Loucy (cell line): ENCODE measurements at regions not wholly inside any gene's neighbourhood (a gene's known extent, or its start where the extent isn't known, plus 50 kb on each side); places are given as distances from the start of the nearest gene placed in this dataset.

Experiments used
- H2AFZ ChIP-seq: fragments of 200-600 bp; sonication (generic); 2 replicates; pipeline ENCODE4 v1.6.0; 2016; ENCODE audit warnings: antibody characterized with exemption, mild to moderate bottlenecking, low read length, moderate library complexity
- H3F3A ChIP-seq: fragments of 200-600 bp; 2 replicates; pipeline ENCODE4 v1.6.0; 2016; ENCODE audit warnings: antibody characterized with exemption, low read depth, mild to moderate bottlenecking
- H3K27me3 ChIP-seq: fragments of 200-600 bp; sonication (generic); 2 replicates; pipeline ENCODE4 v1.6.1; 2014; ENCODE audit warnings: low read length, mild to moderate bottlenecking; ENCODE audit not compliant: insufficient read depth, poor library complexity, severe bottlenecking
- H3K36me3 ChIP-seq: fragments of 200-600 bp; sonication (generic); 2 replicates; pipeline ENCODE4 v1.6.1; 2016; ENCODE audit warnings: low read length; ENCODE audit not compliant: insufficient read depth
- H3K4me1 ChIP-seq: fragments of 200-600 bp; sonication (generic); 2 replicates; pipeline ENCODE4 v1.5.1; 2014; ENCODE audit warnings: low read length, mild to moderate bottlenecking; ENCODE audit not compliant: insufficient read depth, poor library complexity, severe bottlenecking
- H3K4me2 ChIP-seq: fragments of 200-600 bp; sonication (generic); 2 replicates; pipeline ENCODE4 v1.6.0; 2014; ENCODE audit warnings: antibody characterized with exemption, low read length, low read depth, mild to moderate bottlenecking; ENCODE audit not compliant: poor library complexity, severe bottlenecking
- H3K4me3 ChIP-seq: fragments of 200-600 bp; sonication (generic); 2 replicates; pipeline ENCODE4 v1.5.1; 2014; ENCODE audit warnings: low read length, mild to moderate bottlenecking, mixed read lengths; ENCODE audit not compliant: poor library complexity, severe bottlenecking
- H3K79me2 ChIP-seq: fragments of 200-600 bp; sonication (generic); 2 replicates; pipeline ENCODE4 v1.6.1; 2014; ENCODE audit warnings: low read length; ENCODE audit not compliant: insufficient read depth
- H3K9ac ChIP-seq: fragments of 200-600 bp; sonication (generic); 2 replicates; pipeline ENCODE4 v1.6.0; 2014; ENCODE audit warnings: mild to moderate bottlenecking, low read depth, low read length, moderate library complexity; ENCODE audit not compliant: poor library complexity, severe bottlenecking
- H3K9me2 ChIP-seq: fragments of 200-600 bp; sonication (generic); replicated peaks from 2 replicates; pipeline ENCODE4 v1.6.1; 2016; ENCODE audit warnings: low read depth, low read length, mixed read lengths
- H3K9me3 ChIP-seq: fragments of 200-600 bp; sonication (generic); 2 replicates; pipeline ENCODE4 v1.6.1; 2014; ENCODE audit warnings: mild to moderate bottlenecking, antibody characterized with exemption, low read length, low read depth; ENCODE audit not compliant: insufficient read depth
- H4K20me1 ChIP-seq: fragments of 200-600 bp; sonication (generic); 2 replicates; pipeline ENCODE4 v1.6.0; 2014; ENCODE audit warnings: antibody characterized with exemption, low read length, mild to moderate bottlenecking; ENCODE audit not compliant: insufficient read depth, poor library complexity, severe bottlenecking
- CTCF ChIP-seq: fragments of 200-600 bp; sonication (generic); conservative IDR thresholded peaks from 2 replicates; pipeline ENCODE4 v1.5.1; 2014; ENCODE audit warnings: mild to moderate bottlenecking, antibody characterized with exemption, low read length
- EZH2phosphoT487 ChIP-seq: fragments of 200-600 bp; IDR thresholded peaks from 2 replicates; pipeline ENCODE4 v1.6.1; 2018; ENCODE audit warnings: antibody characterized with exemption, mild to moderate bottlenecking, moderate library complexity, borderline replicate concordance

- no peak for TF ChIP-seq CTCF
- no peak for TF ChIP-seq EZH2phosphoT487
- no peaks in the 10 kb centered on the region for H3K79me2 ChIP-seq
- no peak overlapping the region for H3K4me3 ChIP-seq
- H4K20me1 ChIP-seq, result no peaks in the 10 kb centered on the region
- no peaks in the 10 kb centered on the region for H3K27me3 ChIP-seq
- H2AFZ ChIP-seq, result no peak overlapping the region
- H3K4me1 ChIP-seq, result no peaks in the 10 kb centered on the region
- no peak overlapping the region for H3K4me2 ChIP-seq
- no peaks in the 10 kb centered on the region for H3K9me3 ChIP-seq
- H3K36me3 ChIP-seq, result no peaks in the 10 kb centered on the region
- H3K9me2 ChIP-seq, result no peaks in the 10 kb centered on the region
- H3F3A ChIP-seq, result no peaks in the 10 kb centered on the region
- H3K9ac ChIP-seq, result no peak overlapping the region
These were observed 72.4 kb upstream of the BBX start for GRCh38 chr3:107450254-107450893.

- no peaks in the 10 kb centered on the region for H3K79me2 ChIP-seq
- no peak overlapping the region for H2AFZ ChIP-seq
- H4K20me1 ChIP-seq, result no peaks in the 10 kb centered on the region
- no peaks in the 10 kb centered on the region for H3K27me3 ChIP-seq
- H3K4me1 ChIP-seq, result no peaks in the 10 kb centered on the region
- H3K9ac ChIP-seq, result no peak overlapping the region
- H3K4me2 ChIP-seq, result no peak overlapping the region
- H3K9me2 ChIP-seq, result no peaks in the 10 kb centered on the region
- H3K36me3 ChIP-seq, result no peaks in the 10 kb centered on the region
- no peaks in the 10 kb centered on the region for H3F3A ChIP-seq
- H3K4me3 ChIP-seq, result no peak overlapping the region
- H3K9me3 ChIP-seq, result no peaks in the 10 kb centered on the region
- TF ChIP-seq EZH2phosphoT487 (no peak), CTCF (no peak)
These were observed 70.3 kb upstream of the BBX start for GRCh38 chr3:107452436-107452835.

GRCh38 chr3:107453504-107453903, 69.3 kb upstream of the BBX start:
- Histone ChIP-seq H4K20me1 (no peaks in the 10 kb centered on the region), H3K79me2 (no peaks in the 10 kb centered on the region), H2AFZ (no peak overlapping the region), H3K9ac (no peak overlapping the region), H3K9me3 (no peaks in the 10 kb centered on the region), H3K4me1 (no peaks in the 10 kb centered on the region), H3F3A (no peaks in the 10 kb centered on the region), H3K4me2 (no peak overlapping the region), H3K4me3 (no peak overlapping the region), H3K9me2 (no peaks in the 10 kb centered on the region), H3K36me3 (no peaks in the 10 kb centered on the region), H3K27me3 (no peaks in the 10 kb centered on the region)
- no peak for TF ChIP-seq EZH2phosphoT487
- no peak for TF ChIP-seq CTCF
